Tibial artery (tissue), 4 donors: ENCODE measurements at regions not wholly inside any gene's neighbourhood (a gene's known extent, or its start where the extent isn't known, plus 50 kb on each side); places are given as distances from the start of the nearest gene placed in this dataset.
A peak's percentile ranks its signal among the peaks of the same experiment; 100 is the strongest.

ENCODE experiments used
- DNase-seq, 2 donors: peaks; one replicate each; pipeline ENCODE4 v3.0.0-alpha.2; 2019
- H3K27ac ChIP-seq, 2 donors: fragments of 200-600 bp; sonication (generic) in 1 of 2; 1 replicate in 1 of 2; 2 replicates in 1 of 2; pipeline ENCODE4 v1.5.1; 2018 to 2019; ENCODE audit warnings: mild to moderate bottlenecking in 1 of 2
- H3K27me3 ChIP-seq, 2 donors: fragments of 200-600 bp; sonication (generic) in 1 of 2; one replicate each; pipeline versions ENCODE4 v1.5.1 to v1.6.0; 2016 to 2019
- H3K36me3 ChIP-seq, 3 donors: fragments of 200-600 bp; sonication (generic) in 2 of 3; one replicate each; pipeline ENCODE4 v1.5.1; 2016 to 2019; ENCODE audit warnings: mild to moderate bottlenecking in 2 of 3
- H3K4me1 ChIP-seq, 4 donors: fragments of 200-600 bp; sonication (generic) in 2 of 4; 1 replicate in 3 of 4; 2 replicates in 1 of 4; pipeline ENCODE4 v1.5.1; 2016 to 2019
- H3K4me3 ChIP-seq, 2 donors: fragments of 200-600 bp; sonication (generic) in 1 of 2; 1 replicate in 1 of 2; 2 replicates in 1 of 2; pipeline ENCODE4 v1.5.1; 2018 to 2019; ENCODE audit warnings: mild to moderate bottlenecking in 2 of 2
- H3K9me3 ChIP-seq, 3 donors: fragments of 200-600 bp; sonication (generic) in 1 of 3; one replicate each; pipeline ENCODE4 v1.5.1; 2016 to 2019
- CTCF ChIP-seq, 2 experiments: fragments of 200-600 bp in 1 of 2; fragments of 450-650 bp in 1 of 2; IDR thresholded peaks; one replicate each; pipeline ENCODE4 v1.5.1; 2017 to 2019; ENCODE audit warnings: antibody characterized with exemption in 2 of 2, mild to moderate bottlenecking in 1 of 2, moderate library complexity in 1 of 2
- intact Hi-C: fragments of 100-400 bp; cut with DNase I; formaldehyde crosslinking; loops from one replicate; pipeline ENCODE4 v1.15.0; 2023; ENCODE audit warnings: low total_unique reads

GRCh38 chr5:98604721-98605425, 168.6 kb upstream of the RGMB start:
- Histone ChIP-seq H3K36me3 (no peaks in the 10 kb centered on the region), H3K9me3 (no peaks in the 10 kb centered on the region), H3K4me1 (no peaks in the 10 kb centered on the region), H3K4me3 (no peak overlapping the region), H3K27ac (no peak overlapping the region), H3K27me3 (no peaks in the 10 kb centered on the region)
- TF ChIP-seq CTCF (IDR thresholded peaks at IDR 0.05) = no peak
- no peak for DNase-seq
- intact Hi-C loops = no loop called here

GRCh38 chr5:98605426-98605825, 168.0 kb upstream of the RGMB start:
- H3K27me3 ChIP-seq = no peaks in the 10 kb centered on the region
- no peak for TF ChIP-seq CTCF (IDR thresholded peaks at IDR 0.05)
- no peak for DNase-seq
- H3K9me3 ChIP-seq = no peaks in the 10 kb centered on the region
- no peak overlapping the region for H3K4me3 ChIP-seq
- H3K4me1 ChIP-seq = no peaks in the 10 kb centered on the region
- intact Hi-C loops = no loop called here
- no peaks in the 10 kb centered on the region for H3K36me3 ChIP-seq
- H3K27ac ChIP-seq = no peak overlapping the region

DNA sequence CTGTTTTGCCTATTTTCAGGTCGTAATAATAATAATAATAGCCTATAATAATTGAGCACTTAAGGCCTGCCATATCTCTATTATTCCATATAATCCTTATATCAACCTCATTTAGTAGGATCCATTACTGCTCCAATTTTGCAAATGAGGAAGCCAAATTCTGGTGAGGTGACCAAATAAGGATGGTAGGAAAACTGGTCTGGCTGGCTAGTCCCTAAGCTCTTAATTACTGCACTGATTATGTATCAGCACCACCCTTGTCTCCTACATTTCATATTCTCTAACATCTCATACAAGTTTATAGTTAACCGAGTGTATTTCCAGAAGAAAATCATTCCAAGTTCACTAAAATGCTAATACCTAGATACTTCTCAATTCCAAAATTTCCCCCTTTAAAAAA, 166.5 kb upstream of the RGMB start:
- no peak for DNase-seq
- no peak for TF ChIP-seq CTCF (IDR thresholded peaks at IDR 0.05)
- Histone ChIP-seq H3K27me3 (no peaks in the 10 kb centered on the region), H3K36me3 (no peaks in the 10 kb centered on the region), H3K9me3 (no peaks in the 10 kb centered on the region), H3K4me1 (no peaks in the 10 kb centered on the region), H3K4me3 (no peak overlapping the region), H3K27ac (no peak overlapping the region)
- intact Hi-C loops = no loop called here

DNA sequence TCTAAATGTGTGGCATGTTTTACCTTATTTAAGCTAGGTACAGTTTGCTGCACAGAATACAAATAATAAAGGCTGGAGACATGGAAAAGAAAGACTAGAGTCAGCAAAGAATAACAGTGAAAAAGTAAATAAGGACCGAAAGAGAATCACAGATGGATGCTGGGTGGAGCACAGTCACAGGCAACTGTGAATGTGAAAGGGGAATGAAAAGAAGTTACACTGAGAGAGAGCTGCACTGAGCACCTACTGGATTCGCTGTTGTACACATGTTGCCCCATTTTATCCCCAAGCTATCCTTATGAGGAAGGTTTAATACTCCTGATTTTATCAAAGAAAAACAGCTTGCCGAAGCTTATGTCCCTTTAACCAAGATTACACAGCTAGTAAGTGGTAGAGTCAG, 165.4 kb upstream of the RGMB start:
- no peak for TF ChIP-seq CTCF (IDR thresholded peaks at IDR 0.05)
- H3K36me3 ChIP-seq = no peaks in the 10 kb centered on the region

GRCh38 chr5:98614341-98614740, 159.1 kb upstream of the RGMB start:
- H3K4me3 ChIP-seq = no peak overlapping the region
- no peak overlapping the region for H3K27ac ChIP-seq
- no peaks in the 10 kb centered on the region for H3K9me3 ChIP-seq
- no peaks in the 10 kb centered on the region for H3K27me3 ChIP-seq
- intact Hi-C loops = no loop called here
- no peak for DNase-seq
- TF ChIP-seq CTCF (IDR thresholded peaks at IDR 0.05) = no peak
- H3K4me1 ChIP-seq = no peaks in the 10 kb centered on the region
- no peaks in the 10 kb centered on the region for H3K36me3 ChIP-seq

More for the DNA sequence above, 165.4 kb upstream of the RGMB start:
- no peak overlapping the region for H3K4me3 ChIP-seq
- H3K9me3 ChIP-seq = no peaks in the 10 kb centered on the region
- H3K4me1 ChIP-seq = no peaks in the 10 kb centered on the region
- H3K27ac ChIP-seq = no peak overlapping the region
- no peaks in the 10 kb centered on the region for H3K27me3 ChIP-seq
- DNase-seq = no peak
- intact Hi-C loops = no loop called here

DNA sequence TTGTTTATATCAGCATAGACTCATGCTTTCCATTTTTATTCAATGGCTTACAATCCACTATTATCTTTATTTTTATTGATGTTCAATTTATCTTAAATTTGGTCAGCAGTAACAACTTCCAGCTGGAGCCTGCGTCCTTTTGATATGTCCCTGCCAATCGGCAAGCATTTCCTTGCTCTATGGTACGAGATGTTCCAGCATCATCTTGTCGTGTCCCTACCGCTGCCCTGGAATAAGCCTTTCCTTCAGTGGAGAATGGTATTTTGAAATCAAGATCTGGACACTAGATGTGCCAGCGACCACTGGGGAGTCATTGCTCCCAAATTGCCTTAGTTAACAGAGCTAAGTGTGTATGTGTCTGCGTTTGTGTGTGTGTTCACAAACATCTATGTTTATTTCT, 151.6 kb upstream of the RGMB start:
- H3K27ac ChIP-seq = no peak overlapping the region
- intact Hi-C loops = no loop called here
- no peaks in the 10 kb centered on the region for H3K36me3 ChIP-seq
- no peaks in the 10 kb centered on the region for H3K9me3 ChIP-seq
- H3K4me1 ChIP-seq = no peaks in the 10 kb centered on the region
- no peak for TF ChIP-seq CTCF (IDR thresholded peaks at IDR 0.05)
- H3K4me3 ChIP-seq = no peak overlapping the region
- H3K27me3 ChIP-seq = no peaks in the 10 kb centered on the region
- DNase-seq = peak; percentile 60 to 67
